GM12891 (cell line): ENCODE measurements at regions not wholly inside any gene's neighbourhood (a gene's known extent, or its start where the extent isn't known, plus 50 kb on each side); places are given as distances from the start of the nearest gene placed in this dataset.

Source experiments
- POLR2A ChIP-seq: IDR thresholded peaks from 2 replicates; pipeline ENCODE4 v1.6.1; 2011; ENCODE audit warnings: low read depth, low read length, control low read depth
- POLR2AphosphoS5 ChIP-seq: IDR thresholded peaks from 2 replicates; pipeline ENCODE4 v1.6.1; 2011; ENCODE audit warnings: low read depth, low read length, control low read depth
- TAF1 ChIP-seq: IDR thresholded peaks from 2 replicates; pipeline ENCODE4 v1.6.1; 2011; ENCODE audit warnings: low read depth, low read length, control low read depth

- TF ChIP-seq POLR2A (no peak), POLR2AphosphoS5 (no peak), TAF1 (no peak)
These were observed 142.8 kb downstream of the ID4 start for GRCh38 chr6:19979986-19980385.
